ENCODE measurements at regions not wholly inside any gene's neighbourhood (a gene's known extent, or its start where the extent isn't known, plus 50 kb on each side); places are given as distances from the start of the nearest gene placed in this dataset.
A peak's percentile ranks its signal among the peaks of the same experiment; 100 is the strongest.
"Not testable (repeated sequence)": the region's sequence is repeated elsewhere in the genome, so short reads cannot be mapped to it uniquely, and the experiment has no call there.

- no peak for DNase-seq
These were observed 393.6 kb downstream of the KCNA4 start for GRCh38 chr11:29623144-29623722.

GRCh38 chr11:29616611-29617010 is 400.2 kb downstream of the KCNA4 start:
- peak; percentile 65 for DNase-seq

GRCh38 chr11:29612423-29612822 is 404.4 kb downstream of the KCNA4 start:
- peak; percentile 4 for DNase-seq

GRCh38 chr11:29606330-29607031 is 410.3 kb downstream of the KCNA4 start:
- no peak for DNase-seq

GRCh38 chr11:29600151-29600575 is 416.7 kb downstream of the KCNA4 start:
- not testable (repeated sequence) for DNase-seq

GRCh38 chr11:29584342-29584741 is 432.5 kb downstream of the KCNA4 start:
- no peak for DNase-seq

- DNase-seq = no peak
These were observed 438.0 kb downstream of the KCNA4 start for GRCh38 chr11:29578806-29579205.

GRCh38 chr11:29564486-29564885 is 452.3 kb downstream of the KCNA4 start:
- DNase-seq = no peak

GRCh38 chr11:29562183-29562582 is 454.6 kb downstream of the KCNA4 start:
- no peak for DNase-seq

GRCh38 chr11:29553990-29554389 is 462.8 kb downstream of the KCNA4 start:
- DNase-seq = no peak

- no peak for DNase-seq
These were observed 478.3 kb downstream of the KCNA4 start for GRCh38 chr11:29538339-29539036.

- peak; percentile 60 for DNase-seq
These were observed 482.0 kb downstream of the KCNA4 start for GRCh38 chr11:29534836-29535235.

GRCh38 chr11:29530961-29531360 is 485.9 kb downstream of the KCNA4 start:
- no peak for DNase-seq

GRCh38 chr11:29527391-29527936 is 489.4 kb downstream of the KCNA4 start:
- peak; percentile 51 for DNase-seq

GRCh38 chr11:29518389-29519174 is 498.2 kb downstream of the KCNA4 start:
- DNase-seq = no peak

- DNase-seq = no peak
These were observed 505.4 kb downstream of the KCNA4 start for GRCh38 chr11:29511394-29511793.

GRCh38 chr11:29507376-29507775 is 509.5 kb downstream of the KCNA4 start:
- DNase-seq = no peak

GRCh38 chr11:29495676-29496075 is 521.2 kb downstream of the KCNA4 start:
- peak; percentile 14 for DNase-seq

GRCh38 chr11:29490938-29491337 is 525.9 kb downstream of the KCNA4 start:
- DNase-seq = peak; percentile 18

- no peak for DNase-seq
These were observed 530.5 kb downstream of the KCNA4 start for GRCh38 chr11:29486301-29486700.

- DNase-seq = no peak
These were observed 531.2 kb downstream of the KCNA4 start for GRCh38 chr11:29485641-29486040.

- no peak for DNase-seq
These were observed 532.3 kb downstream of the KCNA4 start for GRCh38 chr11:29484548-29484947.

- DNase-seq = no peak
These were observed 533.0 kb downstream of the KCNA4 start for GRCh38 chr11:29483831-29484230.
